GM19467 (cell line): ENCODE measurements at regions not wholly inside any gene's neighbourhood (a gene's known extent, or its start where the extent isn't known, plus 50 kb on each side); places are given as distances from the start of the nearest gene placed in this dataset.

ENCODE experiments used
- ATAC-seq: cut with Tn5 transposase; IDR thresholded peaks from one replicate; pipeline ENCODE4 v1.9.1; 2021; ENCODE audit warnings: mild to moderate bottlenecking, moderate library complexity; ENCODE audit not compliant: unreplicated experiment

- ATAC-seq = no peak
These were observed 207.2 kb downstream of the CHRM3 start for GRCh38 chr1:239593527-239593926.

- ATAC-seq = no peak
These were observed 214.2 kb downstream of the CHRM3 start for GRCh38 chr1:239600588-239600987.

- ATAC-seq = no peak
These were observed 214.7 kb downstream of the CHRM3 start for GRCh38 chr1:239601108-239601507.

- ATAC-seq = no peak
These were observed 217.2 kb downstream of the CHRM3 start for GRCh38 chr1:239603530-239603929.

GRCh38 chr1:239606850-239607400 lies 220.6 kb downstream of the CHRM3 start:
- ATAC-seq = no peak

GRCh38 chr1:239608469-239608868 lies 222.1 kb downstream of the CHRM3 start:
- no peak for ATAC-seq

- no peak for ATAC-seq
These were observed 226.0 kb downstream of the CHRM3 start for GRCh38 chr1:239612379-239612778.

GRCh38 chr1:239616673-239617072 lies 230.3 kb downstream of the CHRM3 start:
- ATAC-seq = no peak

GRCh38 chr1:239617259-239617658 lies 230.9 kb downstream of the CHRM3 start:
- no peak for ATAC-seq

GRCh38 chr1:239617731-239618130 lies 231.4 kb downstream of the CHRM3 start:
- no peak for ATAC-seq

GRCh38 chr1:239619190-239619589 lies 232.8 kb downstream of the CHRM3 start:
- no peak for ATAC-seq

GRCh38 chr1:239630767-239631166 lies 244.4 kb downstream of the CHRM3 start:
- no peak for ATAC-seq

GRCh38 chr1:239633432-239633831 lies 247.1 kb downstream of the CHRM3 start:
- ATAC-seq = no peak

GRCh38 chr1:239635276-239635675 lies 248.9 kb downstream of the CHRM3 start:
- ATAC-seq = no peak

- no peak for ATAC-seq
These were observed 250.0 kb downstream of the CHRM3 start for GRCh38 chr1:239636347-239636746.

GRCh38 chr1:239644604-239645003 lies 258.2 kb downstream of the CHRM3 start:
- no peak for ATAC-seq

GRCh38 chr1:239647045-239647444 lies 260.7 kb downstream of the CHRM3 start:
- no peak for ATAC-seq

GRCh38 chr1:239647964-239648632 lies 261.7 kb downstream of the CHRM3 start:
- ATAC-seq = no peak

GRCh38 chr1:239655023-239655422 lies 268.7 kb downstream of the CHRM3 start:
- ATAC-seq = no peak

- no peak for ATAC-seq
These were observed 270.9 kb downstream of the CHRM3 start for GRCh38 chr1:239657291-239657690.

GRCh38 chr1:239662950-239663349 lies 276.6 kb downstream of the CHRM3 start:
- no peak for ATAC-seq

- ATAC-seq = no peak
These were observed 285.9 kb downstream of the CHRM3 start for GRCh38 chr1:239672256-239672655.

GRCh38 chr1:239675735-239676134 lies 289.4 kb downstream of the CHRM3 start:
- no peak for ATAC-seq
